ENCODE measurements at regions not wholly inside any gene's neighbourhood (a gene's known extent, or its start where the extent isn't known, plus 50 kb on each side); places are given as distances from the start of the nearest gene placed in this dataset.

- no peak for TF ChIP-seq EP300 (IDR thresholded peaks at IDR 0.05)
- TF ChIP-seq CTCF (IDR thresholded peaks at IDR 0.05): no peak
- TF ChIP-seq POLR2AphosphoS5 (IDR thresholded peaks at IDR 0.05): no peak
Measured at GRCh38 chr1:29682919-29683295, 446.6 kb downstream of the PTPRU start.

All from upper lobe of left lung (tissue), 4 donors.